Vagina (tissue), 2 donors: ENCODE measurements at regions not wholly inside any gene's neighbourhood (a gene's known extent, or its start where the extent isn't known, plus 50 kb on each side); places are given as distances from the start of the nearest gene placed in this dataset.

ENCODE experiments used
- CTCF ChIP-seq, 3 experiments: fragments of 450-650 bp in 2 of 3; fragments of 200-600 bp in 1 of 3; sonication (generic) in 1 of 3; IDR thresholded peaks; one replicate each; pipeline ENCODE4 v1.5.1; 2017 to 2019; ENCODE audit warnings: antibody characterized with exemption in 3 of 3, mild to moderate bottlenecking in 2 of 3, moderate library complexity in 2 of 3
- POLR2AphosphoS5 ChIP-seq, 2 donors: sonication (generic); formaldehyde crosslinking; IDR thresholded peaks; one replicate each; pipeline ENCODE4 v1.9.0; 2017; ENCODE audit warnings: antibody characterized with exemption in 2 of 2, mild to moderate bottlenecking in 2 of 2, low read depth in 1 of 2; ENCODE audit not compliant: insufficient read depth in 1 of 2

DNA sequence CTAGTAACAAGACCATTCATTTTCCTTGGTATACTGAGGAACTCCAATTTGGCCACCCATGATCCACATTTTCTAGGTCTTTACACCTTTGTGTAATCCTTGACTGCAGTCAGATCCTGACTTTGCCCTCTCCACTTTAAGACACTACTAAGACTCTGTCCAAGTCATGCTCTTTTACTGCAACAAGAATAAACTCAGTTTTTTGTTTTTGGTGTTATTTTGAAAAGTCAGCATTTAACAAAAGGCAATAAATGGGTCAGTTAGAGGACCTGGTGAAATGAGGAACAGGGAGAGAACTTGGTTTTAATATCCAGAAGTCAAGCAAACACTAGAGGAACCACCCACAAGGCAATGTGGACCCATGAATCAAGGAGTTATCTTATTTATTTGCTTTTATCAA, 252.2 kb upstream of the RBBP8 start:
- TF ChIP-seq POLR2AphosphoS5 (IDR thresholded peaks at IDR 0.05; ENCODE audit: insufficient read depth in 1 of 2, low read depth in 1 of 2) (no peak), CTCF (IDR thresholded peaks at IDR 0.05) (no peak)
